Activated T-cell treated with anti-CD3 and anti-CD28 coated beads for 24 hours (primary cell): ENCODE measurements at regions not wholly inside any gene's neighbourhood (a gene's known extent, or its start where the extent isn't known, plus 50 kb on each side); places are given as distances from the start of the nearest gene placed in this dataset.

Experiments
- DNase-seq: peaks from one replicate; pipeline ENCODE4 v3.0.0-alpha.2; 2020; ENCODE audit warnings: low read depth

DNA sequence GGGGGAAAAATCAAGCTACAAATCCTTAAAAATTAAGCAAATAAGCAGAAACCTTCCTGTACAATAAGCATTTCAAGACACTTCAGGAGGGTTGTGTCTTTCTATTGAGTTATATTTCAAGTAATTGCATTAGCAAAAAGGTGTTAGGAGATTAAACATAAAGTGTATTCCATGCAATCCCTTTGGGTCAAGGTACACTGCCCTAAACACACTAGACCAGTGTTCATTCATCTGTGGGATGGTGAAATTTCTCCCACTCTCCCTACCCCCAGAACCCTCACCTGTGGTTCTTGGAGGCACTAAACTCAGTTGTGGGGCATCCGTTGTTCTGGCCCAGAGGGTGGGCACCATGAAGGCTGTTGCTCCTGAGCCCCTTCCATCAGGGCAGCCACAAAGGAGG is 205.1 kb upstream of the SGK1 start:
- DNase-seq: no peak

DNA sequence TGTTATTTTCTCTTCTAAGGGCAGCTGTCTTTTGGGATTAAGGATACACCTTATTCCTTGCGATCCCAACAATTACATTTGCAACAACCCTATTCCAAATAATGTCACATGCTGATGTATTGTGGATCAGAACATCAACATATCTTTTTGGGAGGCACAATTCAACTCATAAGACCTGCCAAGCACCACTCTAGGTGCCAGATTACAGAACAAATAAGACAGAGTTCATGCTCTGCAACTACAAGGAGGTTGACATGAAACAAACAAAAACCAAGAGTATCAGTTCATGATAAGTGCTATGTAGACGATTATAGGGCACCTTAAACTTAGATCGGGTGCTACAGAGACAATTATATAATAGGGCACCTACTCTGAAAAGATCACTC is 203.2 kb upstream of the SGK1 start:
- no peak for DNase-seq

DNA sequence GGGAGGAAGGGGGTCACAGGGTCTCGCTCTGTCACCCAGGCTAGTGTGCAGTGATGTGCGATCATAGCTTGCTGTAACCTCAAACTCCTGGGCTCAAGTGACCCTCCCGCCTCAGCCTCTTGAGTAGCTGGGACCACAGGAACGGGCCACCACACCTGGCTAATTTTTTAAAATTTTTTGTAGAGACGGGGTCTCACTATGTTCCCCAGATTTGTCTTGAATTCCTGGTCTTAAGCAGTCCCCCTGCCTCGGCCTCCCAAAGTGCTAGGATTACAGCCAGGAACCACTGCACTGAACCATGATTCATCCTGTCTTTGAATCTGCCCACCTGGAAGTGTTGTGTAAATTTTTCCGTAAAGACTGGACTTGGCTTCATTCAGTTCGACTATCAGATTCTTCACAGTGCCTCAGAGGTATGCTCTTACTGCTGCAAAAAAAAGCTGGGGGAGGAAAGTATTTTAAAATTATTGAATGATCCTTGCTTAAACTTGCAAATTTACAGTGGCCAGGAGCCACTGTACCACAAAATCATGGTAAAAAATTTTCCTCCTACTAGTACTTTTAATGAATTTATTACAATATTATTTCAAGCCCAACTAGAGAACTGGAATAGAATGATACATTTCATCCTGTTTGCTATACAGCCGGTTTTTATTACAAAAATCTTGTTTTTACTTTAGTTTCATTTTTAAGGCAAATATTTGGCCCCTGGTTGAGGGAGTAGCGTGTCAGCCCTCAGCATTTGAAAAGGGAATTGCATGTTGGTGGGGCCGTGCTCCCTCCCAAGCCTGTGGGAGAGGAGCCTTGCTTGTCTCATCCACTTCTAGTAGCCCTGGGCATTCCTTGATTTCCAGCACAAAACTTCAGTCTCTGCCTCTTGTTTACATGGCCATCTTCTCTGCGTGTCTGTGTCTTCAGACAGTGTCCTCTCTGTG is 202.5 kb upstream of the SGK1 start:
- DNase-seq: no peak

DNA sequence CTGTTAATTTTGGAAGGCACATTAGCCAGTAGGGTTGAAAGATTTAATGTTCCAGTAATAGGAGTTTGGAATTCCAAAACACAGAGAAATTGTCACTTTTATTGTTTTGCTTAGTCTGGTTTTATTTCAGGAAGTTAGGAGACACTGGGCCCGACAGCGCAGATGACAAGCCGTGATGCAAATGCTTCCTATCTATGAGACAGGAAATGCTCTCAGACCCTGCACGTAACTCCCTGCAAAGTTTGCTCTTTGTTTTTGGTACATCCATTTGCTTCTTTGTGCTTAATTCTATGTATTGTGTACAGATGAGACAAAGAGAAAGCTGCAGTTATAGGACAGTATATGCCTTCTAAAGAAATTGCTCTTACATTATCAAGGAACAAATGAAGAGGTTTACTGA is 201.6 kb upstream of the SGK1 start:
- no peak for DNase-seq

DNA sequence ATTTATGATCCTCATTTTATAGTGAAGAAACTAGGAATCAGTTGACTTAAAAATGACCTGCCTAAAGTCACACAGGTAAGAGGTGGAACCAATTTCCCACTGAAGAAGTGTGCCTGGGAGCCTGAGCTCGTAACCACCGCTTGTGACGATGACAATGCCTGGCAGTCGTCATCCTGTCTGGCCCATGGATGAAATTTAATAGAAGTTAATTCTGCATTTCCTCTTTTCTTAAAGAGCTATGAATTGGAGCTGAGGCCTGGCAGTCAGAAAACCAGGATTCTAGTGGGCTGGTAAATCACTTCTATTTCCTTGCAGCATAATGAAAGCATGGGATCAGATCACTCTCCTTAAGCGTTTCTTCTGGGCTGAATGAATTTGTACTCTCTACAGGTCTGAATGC is 200.0 kb upstream of the SGK1 start:
- no peak for DNase-seq

DNA sequence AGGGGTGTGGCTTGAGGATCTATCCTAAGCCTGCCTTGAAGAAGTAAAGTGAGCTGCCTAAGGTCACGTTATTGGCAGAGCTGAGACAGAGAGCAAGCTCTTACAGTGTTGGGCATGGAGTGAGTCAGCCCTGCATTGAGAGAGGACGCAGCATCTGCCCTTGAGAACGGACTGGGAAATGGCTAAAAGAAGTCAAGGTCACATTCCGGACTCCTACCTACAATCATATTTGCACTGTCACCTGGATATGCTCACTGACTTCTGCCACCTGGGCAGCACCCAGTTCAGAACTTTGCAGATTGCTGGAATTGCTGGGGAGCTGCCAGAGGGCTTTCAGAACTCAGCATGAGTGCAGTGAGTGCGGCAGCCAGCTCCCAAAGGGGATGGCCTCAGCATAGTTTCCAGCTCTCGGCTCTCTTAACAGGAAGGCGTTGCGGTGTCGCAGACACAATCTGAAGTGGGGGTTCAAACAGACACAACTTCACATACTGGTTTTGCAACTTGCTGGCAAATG is 199.3 kb upstream of the SGK1 start:
- DNase-seq: no peak

DNA sequence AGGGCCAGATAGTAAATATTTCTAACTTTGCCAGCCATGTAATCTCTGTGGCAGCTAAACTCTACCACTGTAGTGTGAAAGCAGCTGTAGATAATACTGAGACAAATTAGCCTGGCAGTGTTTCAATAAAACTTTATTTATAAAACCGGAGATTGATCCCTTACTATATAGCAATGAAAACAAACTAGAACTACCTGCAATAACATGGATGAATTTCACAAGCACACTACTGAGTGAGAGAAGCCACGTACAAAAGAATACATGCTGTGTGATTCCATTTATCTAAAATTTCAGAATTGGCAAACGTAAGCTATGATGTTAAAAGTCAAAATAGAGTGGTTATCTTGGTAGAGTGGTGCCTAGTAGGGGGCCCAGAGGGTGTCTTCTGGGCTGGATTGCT is 198.7 kb upstream of the SGK1 start:
- DNase-seq: no peak

DNA sequence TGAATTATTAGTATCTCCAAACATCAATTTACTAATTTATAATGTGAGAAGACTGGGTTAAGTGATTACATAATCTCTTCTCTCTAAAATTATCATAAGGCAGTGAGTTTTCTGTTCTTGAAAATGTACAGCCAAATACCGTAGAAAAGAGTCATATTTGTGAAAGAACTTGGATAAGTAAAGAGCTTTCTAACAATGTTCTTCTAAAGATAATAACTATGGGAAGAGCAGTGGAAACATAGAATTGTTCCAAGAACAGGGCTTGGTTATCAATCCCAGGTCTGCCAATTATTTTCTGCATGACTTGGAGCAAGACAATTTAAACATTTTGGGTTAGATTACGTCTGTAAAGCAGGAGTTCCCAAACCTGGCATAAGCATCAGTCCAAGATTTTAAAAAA is 198.1 kb upstream of the SGK1 start:
- DNase-seq: no peak

DNA sequence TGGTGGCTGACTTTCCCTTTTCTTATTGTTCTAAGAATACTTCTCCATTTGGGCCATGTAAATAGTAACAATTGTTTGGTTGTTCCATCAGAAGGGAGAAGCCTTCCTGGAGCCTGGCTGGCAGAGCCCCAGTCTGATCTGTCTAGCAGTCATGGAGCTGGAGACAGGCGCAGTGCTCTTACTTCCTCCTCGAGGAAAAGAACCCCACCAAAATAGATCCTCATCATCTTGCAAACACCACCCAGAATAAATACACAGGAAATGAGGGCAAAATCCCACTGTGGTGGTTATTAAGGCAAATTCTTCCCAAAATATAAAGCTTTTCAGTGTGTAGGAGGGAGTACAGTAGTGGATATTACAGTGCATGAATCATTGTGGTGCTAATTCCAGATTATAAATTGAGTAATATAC is 195.1 kb upstream of the SGK1 start:
- no peak for DNase-seq

DNA sequence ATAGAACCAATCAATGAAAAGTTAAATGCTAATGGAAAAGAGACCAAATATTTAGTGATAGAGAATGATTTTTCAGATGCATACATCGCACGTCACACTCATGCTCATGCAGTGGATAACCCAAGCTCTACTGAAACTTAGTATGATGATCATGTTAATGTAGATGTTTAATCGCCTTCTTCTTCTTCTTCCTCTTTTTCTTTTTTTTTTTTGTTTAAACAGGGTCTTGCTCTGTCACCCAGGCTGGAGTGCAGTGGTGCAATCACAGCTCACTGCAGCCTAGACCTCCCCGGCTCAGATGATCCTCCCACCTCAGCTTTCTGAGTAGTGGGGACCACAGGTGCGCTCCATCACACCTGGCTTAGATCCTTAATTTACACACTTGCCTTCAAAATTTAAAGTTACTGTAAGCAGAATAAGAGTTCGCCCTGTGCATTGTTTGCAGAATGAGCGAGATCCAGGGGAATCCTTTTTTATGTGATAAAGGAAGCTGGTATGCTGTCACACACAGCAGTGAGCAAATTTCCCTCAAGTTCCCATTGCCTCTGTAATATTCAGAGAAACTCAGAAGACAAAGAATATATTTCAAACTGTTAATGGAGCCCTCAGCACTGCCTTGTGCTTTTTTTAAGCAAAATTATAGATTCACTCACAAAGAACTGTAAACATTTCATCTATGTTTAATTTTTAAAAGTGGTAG is 194.2 kb upstream of the SGK1 start:
- DNase-seq: no peak

DNA sequence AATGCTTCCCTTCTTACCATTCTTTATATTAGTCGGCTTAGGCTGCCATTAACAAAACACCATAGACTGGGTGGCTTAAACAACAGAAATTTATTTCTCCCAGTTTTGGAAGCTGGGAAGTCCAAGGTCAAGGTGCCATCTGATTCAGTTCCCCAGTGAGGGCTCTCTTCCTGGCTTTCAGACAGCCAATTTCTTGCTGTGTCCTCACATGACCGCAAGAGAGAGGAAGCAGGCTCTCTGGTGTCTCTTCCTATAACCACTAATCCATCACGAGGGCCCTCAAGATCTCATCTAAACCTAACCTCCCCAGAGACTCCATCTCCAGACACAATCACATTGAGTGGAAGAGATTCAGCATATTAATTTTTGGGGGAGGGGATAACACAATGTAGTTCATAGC is 193.0 kb upstream of the SGK1 start:
- no peak for DNase-seq

DNA sequence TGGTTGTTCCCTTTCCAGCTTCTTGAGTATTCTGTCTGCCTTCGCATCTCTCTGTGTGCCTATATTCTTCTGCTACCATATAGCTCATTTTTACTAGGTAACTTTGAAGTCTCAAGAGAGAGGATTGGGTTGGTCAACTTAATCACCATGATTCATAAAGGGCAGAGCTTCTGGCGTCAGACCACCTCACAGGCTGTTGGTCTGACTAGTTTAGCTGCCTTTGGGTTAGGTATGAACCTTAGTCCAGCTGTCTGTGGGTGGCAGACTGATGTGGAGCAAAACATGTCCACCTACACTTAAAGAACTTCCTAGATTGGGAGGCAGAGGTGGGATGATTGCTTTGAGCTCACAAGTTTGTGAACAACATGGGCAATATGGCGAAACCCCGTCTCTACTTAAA is 192.2 kb upstream of the SGK1 start:
- no peak for DNase-seq

DNA sequence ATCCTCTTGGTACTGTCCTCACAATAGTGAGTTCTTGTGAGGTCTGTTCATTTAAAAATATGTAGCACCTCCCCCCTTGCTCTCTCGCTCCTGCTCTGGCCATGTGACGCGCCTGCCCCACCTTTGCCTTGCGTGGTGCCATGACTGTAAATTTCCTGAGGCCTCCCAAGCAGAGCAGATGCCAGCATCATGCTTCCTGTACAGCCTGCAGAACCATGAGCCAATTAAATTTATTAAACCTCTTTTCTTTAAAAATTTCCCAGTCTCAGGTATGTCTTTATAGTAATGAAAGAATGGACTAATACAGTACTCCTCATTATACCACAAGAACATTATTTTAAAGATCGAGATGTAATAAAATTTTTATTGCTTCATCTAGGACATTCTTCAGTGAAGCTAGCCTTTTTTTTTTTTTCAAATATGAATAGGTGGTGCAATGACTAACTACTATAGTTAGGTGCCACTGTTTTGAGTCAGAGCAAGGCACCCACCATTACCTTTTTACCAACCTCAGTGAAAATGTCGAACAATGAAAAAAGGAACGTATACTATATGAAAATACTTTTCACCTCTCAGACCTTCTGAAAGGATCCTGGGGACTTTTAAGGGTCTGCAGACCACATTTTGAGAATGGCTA is 191.1 kb upstream of the SGK1 start:
- no peak for DNase-seq

DNA sequence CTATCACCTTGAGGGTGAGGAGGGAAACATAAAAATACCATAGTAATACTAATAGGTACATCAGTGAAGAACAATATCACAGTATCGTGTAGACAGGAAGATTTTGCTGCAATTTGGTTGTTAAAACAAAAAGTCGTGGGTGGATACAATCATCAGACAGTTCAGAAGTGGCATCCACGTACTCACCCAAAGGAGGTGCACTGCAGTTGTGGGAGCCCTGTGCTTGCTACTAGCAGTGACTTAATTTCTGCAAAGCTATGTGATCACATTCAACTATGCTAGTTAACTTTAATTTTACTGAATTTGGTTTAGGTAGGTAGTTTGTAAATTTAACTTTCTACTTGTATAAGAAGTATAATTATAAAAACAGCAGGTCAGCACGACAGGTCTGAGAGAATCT is 188.2 kb upstream of the SGK1 start:
- DNase-seq: no peak

DNA sequence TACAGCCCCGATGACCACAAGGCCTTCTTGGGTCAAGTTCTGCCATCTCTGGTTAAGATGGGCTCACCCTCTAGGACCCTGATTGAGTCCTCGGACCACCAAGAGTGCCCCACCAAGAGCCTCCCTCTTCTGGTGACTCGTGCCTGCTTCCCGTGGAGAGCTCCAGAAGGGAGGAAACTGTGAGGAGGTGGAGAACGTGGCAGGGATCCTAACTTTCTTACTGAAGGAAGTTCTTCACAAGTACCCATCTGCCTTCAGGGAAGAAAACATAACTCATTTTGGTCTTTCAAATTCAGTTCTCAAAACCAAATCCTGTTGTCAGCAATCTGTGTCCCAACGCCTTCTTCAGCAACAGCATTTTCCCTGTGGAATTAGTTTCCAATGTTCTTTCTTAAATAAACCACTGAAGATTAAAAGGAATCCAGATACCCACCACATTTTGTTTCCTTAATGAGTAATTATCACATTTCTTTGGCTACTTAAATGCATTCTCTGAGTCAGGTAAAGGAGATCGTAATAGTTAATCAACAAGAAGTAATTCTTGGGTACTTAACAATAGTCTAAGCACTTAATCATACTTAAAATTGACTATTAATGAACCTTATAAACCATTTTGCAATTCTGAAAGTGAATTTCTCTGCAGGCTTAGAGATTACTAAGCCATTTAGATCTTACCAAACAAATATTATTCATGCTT is 185.8 kb upstream of the SGK1 start:
- no peak for DNase-seq

DNA sequence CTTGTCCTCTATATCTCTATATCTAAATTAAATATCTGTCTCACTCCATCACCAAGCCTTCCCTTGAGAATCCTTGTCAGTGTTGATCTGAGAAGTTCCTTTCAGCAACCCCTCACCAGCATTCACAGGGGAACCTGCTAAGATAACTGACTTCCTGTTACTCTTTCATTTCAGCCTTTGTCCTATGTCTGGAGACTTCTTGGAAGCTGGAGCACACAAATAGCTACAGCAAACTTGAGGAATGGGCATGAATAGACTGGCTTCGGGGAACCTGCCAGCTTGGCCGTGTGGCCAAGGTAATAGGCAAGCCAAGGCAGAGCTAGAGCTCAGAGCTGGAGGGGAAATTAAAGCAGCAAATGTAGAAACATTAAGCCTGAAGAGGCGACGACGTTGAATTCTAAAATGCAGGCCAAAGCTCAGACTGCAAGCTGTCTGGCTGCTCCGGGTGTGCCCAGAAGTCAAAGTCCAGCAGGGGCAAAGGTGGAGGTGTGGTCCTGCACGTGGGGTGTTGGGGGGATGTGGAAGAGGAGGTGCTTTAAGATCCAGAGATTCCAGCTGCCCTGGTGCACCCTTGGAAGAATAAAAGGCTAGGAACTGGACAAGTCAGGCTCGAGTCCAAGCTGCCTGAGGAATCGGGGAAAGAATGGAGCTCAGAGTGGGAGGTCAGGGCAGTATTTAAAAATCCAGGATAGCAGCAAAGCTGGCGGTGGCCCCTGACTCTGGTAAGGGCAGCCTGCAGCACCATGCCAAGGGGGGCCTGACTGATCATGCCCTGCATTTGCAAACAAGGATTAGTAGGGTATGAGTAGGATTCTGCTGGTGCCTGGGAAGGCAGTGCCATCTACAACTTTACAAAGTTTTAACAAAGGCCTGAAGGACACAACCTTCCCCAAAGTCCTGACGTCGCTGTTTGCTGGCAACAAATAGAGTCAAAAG is 185.0 kb upstream of the SGK1 start:
- DNase-seq: no peak

DNA sequence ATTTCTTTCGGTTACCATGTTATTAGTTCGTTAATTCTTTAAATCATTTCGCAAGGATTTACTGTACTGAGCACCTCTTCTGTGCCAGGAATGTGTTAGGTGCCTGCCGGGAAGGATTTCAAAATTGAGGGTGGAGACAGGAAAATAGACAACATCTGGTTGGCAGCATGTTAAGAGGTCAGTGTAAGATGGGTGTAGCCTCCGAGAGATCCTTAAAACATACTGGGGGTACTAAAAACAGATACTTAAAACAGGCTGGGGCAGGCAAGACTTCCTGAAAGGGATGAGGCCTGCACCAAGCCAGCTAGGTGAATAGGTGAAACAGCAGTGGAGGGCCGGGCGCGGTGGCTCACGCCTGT is 178.0 kb upstream of the SGK1 start:
- DNase-seq: no peak

DNA sequence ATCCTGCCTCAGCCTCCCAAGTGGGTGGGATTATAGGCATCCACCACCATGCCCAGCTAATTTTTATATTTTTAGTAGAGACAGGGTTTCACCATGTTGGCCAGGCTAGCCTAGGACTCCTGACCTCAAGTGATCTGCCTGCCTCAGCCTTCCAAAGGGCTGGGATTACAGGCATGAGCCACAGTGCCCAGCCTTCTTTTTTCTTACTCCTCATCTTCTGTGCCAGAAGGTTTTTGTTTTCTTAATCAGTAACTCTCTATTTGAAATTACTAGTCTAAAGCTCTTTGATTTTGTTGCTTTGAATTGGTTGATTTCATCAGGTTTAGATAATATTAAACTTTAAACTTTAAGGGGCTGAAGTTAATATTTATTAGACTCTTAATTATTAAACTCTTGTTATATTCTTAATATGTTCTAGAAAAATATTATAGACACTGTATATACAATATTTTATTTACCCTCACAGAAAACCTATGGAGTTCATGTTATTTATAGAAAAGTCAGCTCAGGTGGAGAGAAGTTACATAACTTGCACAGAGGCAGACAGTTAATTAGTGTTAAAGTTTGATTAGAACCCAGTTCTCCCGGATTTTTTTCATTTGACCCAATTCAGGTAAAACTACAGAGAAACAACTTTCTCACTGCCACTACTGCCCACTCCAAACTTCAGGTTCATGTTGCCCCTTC is 177.4 kb upstream of the SGK1 start:
- DNase-seq: no peak

DNA sequence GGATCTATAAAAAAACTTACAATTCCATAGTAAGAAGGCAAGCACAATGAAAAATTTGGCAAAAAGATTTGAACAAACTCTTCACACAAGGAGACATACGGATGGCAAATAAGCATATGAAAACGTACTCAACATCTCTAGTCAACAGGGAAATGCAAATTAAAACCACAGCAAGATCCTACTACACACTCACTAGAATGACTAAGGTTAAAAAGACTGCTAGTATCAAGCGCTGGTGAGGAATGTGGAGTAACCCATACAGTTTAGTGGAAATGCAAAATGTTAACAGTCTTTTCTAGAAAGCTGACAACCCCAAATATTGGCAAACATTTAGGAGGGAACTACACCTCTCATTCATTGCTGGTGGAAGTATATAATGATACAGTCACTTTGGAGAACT is 175.9 kb upstream of the SGK1 start:
- no peak for DNase-seq

DNA sequence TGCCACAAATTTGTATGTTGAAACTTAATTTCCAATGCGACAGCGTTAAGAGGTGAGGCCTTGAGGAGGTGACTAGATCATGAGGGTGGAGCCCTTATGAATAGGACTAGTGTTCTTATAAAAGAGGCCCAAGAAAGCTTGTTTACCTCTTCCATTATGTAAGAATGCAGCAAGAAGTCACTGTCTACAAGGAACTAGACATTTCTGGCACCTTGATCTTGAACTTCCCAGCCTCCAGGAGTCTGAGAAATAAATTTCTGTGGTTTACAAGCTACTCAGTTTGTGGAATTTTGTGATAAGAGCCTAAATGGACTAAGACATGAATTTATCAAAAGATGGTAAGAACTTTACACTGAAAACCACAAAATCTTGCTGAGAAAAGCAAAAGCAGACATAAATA is 173.6 kb upstream of the SGK1 start:
- DNase-seq: no peak
